Activated CD4-positive, alpha-beta T cell treated with anti-CD3 and anti-CD28 coated beads, Interleukin-2, amount 10 ng/mL, durations not matched to agents 7 days and 5 days (primary cell): ENCODE measurements at regions not wholly inside any gene's neighbourhood (a gene's known extent, or its start where the extent isn't known, plus 50 kb on each side); places are given as distances from the start of the nearest gene placed in this dataset.

Experiments used
- CTCF ChIA-PET: fragments of 350-600 bp; sonication (Branson Sonifier 250); formaldehyde crosslinking; loops from one replicate; lab custom pipeline; 2021; ENCODE audit warnings: antibody characterized with exemption; lab: Charles Lee
- POLR2A ChIA-PET: fragments of 350-600 bp; sonication (Branson Sonifier 250); formaldehyde crosslinking; loops from one replicate; lab custom pipeline; 2021; ENCODE audit warnings: antibody characterized with exemption; lab: Charles Lee
- DNase-seq: peaks from one replicate; pipeline ENCODE4 v3.0.0-alpha.2; 2020
- H3K27ac Mint-ChIP-seq: one replicate; pipeline ENCODE4 v1.8.0; 2021; ENCODE audit warnings: mild to moderate bottlenecking, moderate library complexity, mixed read lengths
- H3K27me3 Mint-ChIP-seq: one replicate; pipeline ENCODE4 v1.8.0; 2021; ENCODE audit warnings: mixed read lengths
- H3K36me3 Mint-ChIP-seq: one replicate; pipeline ENCODE4 v1.8.0; 2021; ENCODE audit warnings: low read depth, mixed read lengths
- H3K4me1 Mint-ChIP-seq: one replicate; pipeline ENCODE4 v1.8.0; 2021; ENCODE audit warnings: mixed read lengths
- H3K4me3 Mint-ChIP-seq: one replicate; pipeline ENCODE4 v1.8.0; 2021; ENCODE audit warnings: mild to moderate bottlenecking, moderate library complexity, mixed read lengths
- H3K9me3 Mint-ChIP-seq: one replicate; pipeline ENCODE4 v1.8.0; 2021; ENCODE audit warnings: mixed read lengths

GRCh38 chr18:23077493-23078256 is 57.6 kb upstream of the CABLES1 start:
- Mint-ChIP-seq H3K36me3 (no peaks in the 10 kb centered on the region), H3K4me1 (peaks cover 39% of the 10 kb centered on the region), H3K4me3 (no peak overlapping the region), H3K9me3 (no peaks in the 10 kb centered on the region), H3K27me3 (no peaks in the 10 kb centered on the region), H3K27ac (peak overlapping the region; percentile 54)
- peak; percentile 12 for DNase-seq
- ChIA-PET POLR2A (no interaction called here), CTCF (interaction anchor here (0.6 to 2.1 kb wide), 3 partner anchors 11 to 116 kb away, joined by 3 to 14 read pairs (median 3); no protein-coding TSS in a partner anchor)

GRCh38 chr18:23085066-23085465 is 50.2 kb upstream of the CABLES1 start:
- no peaks in the 10 kb centered on the region for H3K36me3 Mint-ChIP-seq
- ChIA-PET CTCF (no interaction called here), POLR2A (no interaction called here)
- peaks cover 4% of the 10 kb centered on the region for H3K27me3 Mint-ChIP-seq
- no peaks in the 10 kb centered on the region for H3K9me3 Mint-ChIP-seq
- no peak overlapping the region for H3K4me3 Mint-ChIP-seq
- DNase-seq: no peak
- no peak overlapping the region for H3K27ac Mint-ChIP-seq
- peaks cover 1% of the 10 kb centered on the region for H3K4me1 Mint-ChIP-seq
